ENCODE measurements at regions not wholly inside any gene's neighbourhood (a gene's known extent, or its start where the extent isn't known, plus 50 kb on each side); places are given as distances from the start of the nearest gene placed in this dataset.

DNA sequence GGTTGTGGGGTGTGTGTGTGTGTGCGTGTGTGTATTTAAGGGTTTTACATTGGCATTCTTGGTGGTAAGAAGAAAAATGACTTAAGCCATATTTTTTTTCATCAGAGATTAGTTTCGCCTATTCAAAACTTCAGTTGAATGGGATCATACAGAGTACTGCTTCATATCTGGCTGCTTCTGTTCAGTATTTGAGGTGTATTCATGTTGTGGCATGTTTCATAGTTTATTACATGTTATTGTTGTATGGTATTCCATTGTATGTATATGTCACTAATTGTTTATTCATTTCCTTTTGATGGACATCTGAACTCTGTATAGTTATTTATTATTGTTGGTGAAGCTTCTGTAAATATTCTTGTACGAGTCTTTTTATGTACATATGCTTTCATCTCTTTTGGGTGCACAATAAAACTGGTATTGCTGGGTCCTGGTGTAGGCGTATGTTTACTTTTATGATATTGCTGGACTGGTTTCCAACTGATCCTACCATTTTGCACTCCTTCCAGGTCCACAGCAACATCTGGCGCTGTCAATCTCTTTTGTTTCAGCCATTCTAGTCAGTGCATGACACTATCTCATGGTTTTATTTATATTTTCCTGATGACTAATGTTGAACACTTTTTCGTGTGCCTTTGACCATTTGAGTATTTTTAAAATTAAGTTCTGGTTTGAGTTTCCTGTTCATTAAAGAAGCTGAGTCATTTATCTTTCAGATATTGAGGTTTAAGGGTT lies 77.4 kb upstream of the MAF start:
- no peak for DNase-seq

DNA sequence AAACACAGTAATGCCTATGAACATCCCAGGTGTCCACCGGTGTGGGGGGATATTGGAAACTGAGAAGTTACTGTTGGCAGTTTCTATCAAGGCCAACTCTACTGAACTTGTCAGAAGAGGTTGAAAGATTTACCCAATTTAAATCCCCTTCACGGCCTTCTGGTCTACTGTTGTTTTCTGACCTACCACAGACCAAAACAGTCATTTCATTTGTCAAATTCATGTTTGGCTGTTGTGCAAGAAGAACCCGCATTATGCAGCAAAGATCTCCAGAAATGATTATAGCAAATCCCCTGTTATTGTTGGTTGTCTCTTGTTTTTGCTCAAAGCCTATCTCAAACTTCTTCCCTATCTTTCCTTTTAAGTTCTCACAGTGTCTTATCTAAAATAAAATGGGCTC lies 73.1 kb upstream of the MAF start:
- DNase-seq = no peak

- DNase-seq = no peak
Measured at GRCh38 chr16:79672524-79672923, 72.0 kb upstream of the MAF start.

DNA sequence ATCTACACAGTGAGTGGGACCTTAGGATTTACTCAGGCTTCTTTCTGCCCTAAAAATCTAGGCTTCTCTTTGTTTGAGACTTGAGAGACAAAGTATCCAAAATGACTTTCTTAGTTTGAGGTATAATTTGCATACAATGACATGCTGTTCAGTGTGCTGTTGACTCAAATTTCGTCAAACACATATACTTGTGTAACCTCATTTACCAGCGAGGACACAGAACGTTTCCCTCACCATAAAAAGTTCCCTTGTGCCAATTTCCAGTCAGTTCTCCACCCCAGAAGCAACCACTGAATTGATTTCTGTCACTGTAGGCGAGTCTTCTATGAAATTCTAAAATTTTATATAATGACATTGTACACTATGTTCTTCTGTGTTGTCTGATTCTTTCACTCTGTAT lies 68.0 kb upstream of the MAF start:
- DNase-seq = no peak

DNA sequence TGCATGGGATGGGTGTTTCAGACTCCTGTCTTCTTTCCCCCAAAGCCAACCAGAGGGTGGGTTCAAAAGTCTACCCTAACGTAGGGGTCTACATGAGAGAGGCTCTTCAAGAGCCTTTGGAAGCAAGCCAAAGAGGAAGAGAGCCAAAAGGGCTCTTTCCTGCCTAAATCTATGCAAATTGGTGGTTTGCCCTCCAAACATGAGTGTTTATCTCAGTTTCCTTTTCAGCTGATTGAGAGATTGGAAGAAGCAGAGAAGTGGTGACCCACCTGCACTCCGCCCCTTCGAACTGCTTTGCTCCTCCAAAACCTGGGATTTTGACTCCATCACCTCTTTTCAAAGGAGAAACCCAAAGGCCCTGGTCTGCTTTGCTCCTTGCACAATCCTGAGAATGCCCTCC lies 65.4 kb upstream of the MAF start:
- DNase-seq = no peak

GRCh38 chr16:79664407-79664806 lies 63.9 kb upstream of the MAF start:
- DNase-seq = peak in 1 of 2 experiments; percentile 54

DNA sequence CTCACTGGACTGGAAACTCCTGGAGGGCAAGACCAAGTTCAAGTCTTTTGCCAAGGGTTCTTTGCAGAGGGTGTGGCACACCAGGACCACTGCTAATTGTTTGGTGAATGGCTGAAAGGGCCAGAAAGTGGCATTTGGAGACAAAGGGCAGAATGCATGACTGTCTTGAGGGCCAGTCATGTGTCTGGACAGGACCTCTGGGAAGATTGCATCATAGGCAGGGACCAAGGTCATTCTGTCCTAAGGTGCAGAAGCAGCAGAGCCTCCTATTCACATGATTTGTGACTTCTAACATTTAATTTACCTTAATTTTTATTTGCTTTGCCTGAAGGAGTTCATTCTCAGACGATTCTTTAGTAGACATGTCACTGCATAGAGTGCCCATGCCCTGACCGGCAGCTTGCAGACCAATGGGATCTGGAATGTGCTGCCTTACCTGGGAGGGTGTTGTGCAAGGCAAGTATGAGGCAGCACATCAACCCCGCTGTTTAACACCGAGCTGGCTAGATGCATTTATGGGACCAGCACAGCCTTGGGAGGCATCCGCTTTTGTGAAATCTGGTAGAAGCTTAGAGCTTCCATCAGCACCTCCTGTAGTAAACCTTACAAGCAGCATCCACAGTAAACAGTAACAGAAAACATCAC lies 62.3 kb upstream of the MAF start:
- no peak for DNase-seq

- no peak for DNase-seq
Measured at GRCh38 chr16:79662122-79662521, 61.6 kb upstream of the MAF start.

GRCh38 chr16:79661578-79661977 lies 61.0 kb upstream of the MAF start:
- no peak for DNase-seq

DNA sequence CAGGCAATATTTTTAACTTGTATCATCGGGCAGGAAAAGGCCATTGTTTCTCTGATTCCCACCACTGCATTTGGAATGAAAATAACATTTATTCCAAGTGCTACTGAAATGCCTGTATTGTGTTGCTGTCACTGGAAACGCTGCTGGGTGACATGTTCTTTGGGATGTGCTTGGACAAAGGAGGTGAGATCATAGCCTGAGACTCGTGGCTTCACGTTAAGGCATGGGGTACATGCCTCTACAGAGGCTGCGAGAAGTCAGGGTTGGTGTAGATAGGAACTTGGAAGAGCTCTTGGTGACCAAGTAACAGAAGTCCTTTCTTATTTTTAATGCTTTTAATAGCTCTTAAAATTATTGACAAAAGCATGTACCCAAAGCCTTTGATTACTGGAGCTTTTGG lies 58.8 kb upstream of the MAF start:
- DNase-seq = no peak

GRCh38 chr16:79658301-79659033 lies 57.9 kb upstream of the MAF start:
- DNase-seq = no peak

DNA sequence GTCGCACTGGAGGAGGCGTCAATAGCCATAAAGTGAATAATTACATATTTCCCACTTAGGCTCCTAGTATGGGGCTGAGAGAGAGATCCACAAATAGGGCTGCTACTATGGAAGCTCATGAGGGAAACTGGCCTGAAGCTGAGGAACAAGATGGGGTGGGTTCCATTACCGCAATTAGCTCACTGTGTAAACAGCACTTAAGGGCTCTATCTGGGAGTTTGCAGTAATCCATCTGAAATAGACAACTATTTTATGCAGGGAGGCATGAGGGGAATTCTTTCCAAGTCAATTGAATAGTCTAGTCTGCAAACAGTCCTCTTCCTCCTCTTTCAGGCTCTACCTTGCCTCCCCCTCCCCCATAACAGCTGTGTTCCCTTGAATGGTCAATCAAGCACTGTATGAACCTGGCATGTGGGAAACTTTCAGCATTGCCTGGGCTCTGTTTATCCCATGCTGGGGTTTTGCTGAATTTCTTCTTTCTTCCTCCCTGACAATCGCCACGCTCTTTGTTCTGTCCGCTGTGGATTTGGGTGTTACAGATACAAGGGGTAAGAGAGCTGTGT lies 56.1 kb upstream of the MAF start:
- DNase-seq = peak; percentile 31 to 74

- DNase-seq = peak in 1 of 2 experiments; percentile 3
Measured at GRCh38 chr16:79653373-79653891, 52.9 kb upstream of the MAF start.

DNA sequence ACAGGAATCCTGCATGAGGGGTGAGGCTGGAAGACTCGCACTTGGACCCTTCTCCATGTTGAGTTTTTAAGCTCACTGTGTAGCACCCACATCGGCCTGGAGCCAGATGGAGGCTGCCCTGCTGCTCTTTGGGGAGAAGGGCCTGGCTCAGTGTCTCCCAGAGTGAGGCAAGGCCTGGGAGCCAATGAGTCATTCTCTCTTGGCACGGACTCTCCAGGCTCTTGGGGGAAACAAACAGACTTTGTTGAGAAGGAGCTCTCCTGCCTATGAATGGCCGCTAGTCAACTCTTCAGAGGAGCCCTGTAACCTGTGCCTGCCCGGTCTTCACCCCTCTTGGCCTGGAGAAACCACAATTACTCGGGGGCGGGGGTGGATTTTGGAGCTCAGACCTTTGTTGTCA lies 50.8 kb upstream of the MAF start:
- DNase-seq = no peak

All from NCI-H2081 (cell line).